HepG2 (cell line): ENCODE measurements at regions not wholly inside any gene's neighbourhood (a gene's known extent, or its start where the extent isn't known, plus 50 kb on each side); places are given as distances from the start of the nearest gene placed in this dataset.

Experiments
- CTCF ChIP-seq: sonication (generic); formaldehyde crosslinking; IDR thresholded peaks from 2 replicates; pipeline ENCODE4 v1.5.0; 2020; ENCODE audit warnings: mild to moderate bottlenecking, missing genetic modification reagents, moderate library complexity
- ETV6 ChIP-seq: sonication (generic); formaldehyde crosslinking; conservative IDR thresholded peaks from 2 replicates; pipeline ENCODE4 v1.4.0; 2020; ENCODE audit warnings: missing genetic modification reagents
- SP1 ChIP-seq, 2 experiments: fragments of 450-650 bp in 1 of 2; sonication (generic) in 1 of 2; formaldehyde crosslinking in 1 of 2; IDR thresholded peaks; 2 replicates each; pipeline versions ENCODE4 v1.4.0 to v1.6.1; 2016 to 2020; ENCODE audit warnings: missing genetic modification reagents in 1 of 2
- ZFP36 ChIP-seq: fragments of 150-350 bp; IDR thresholded peaks from 2 replicates; pipeline ENCODE4 v1.6.1; 2018; ENCODE audit warnings: borderline replicate concordance, low read length, low read depth; ENCODE audit not compliant: partially characterized antibody
- ZNF121 ChIP-seq: sonication (generic); formaldehyde crosslinking; IDR thresholded peaks from 2 replicates; pipeline ENCODE4 v1.5.0; 2020; ENCODE audit warnings: mild to moderate bottlenecking, missing genetic modification reagents
- ZNF136 ChIP-seq: sonication (generic); formaldehyde crosslinking; IDR thresholded peaks from 2 replicates; pipeline ENCODE4 v1.8.1; 2022; ENCODE audit warnings: low read depth, mild to moderate bottlenecking, moderate library complexity, missing genetic modification reagents
- ZNF317 ChIP-seq: sonication (generic); formaldehyde crosslinking; IDR thresholded peaks from 2 replicates; pipeline ENCODE4 v1.5.0; 2020; ENCODE audit warnings: mild to moderate bottlenecking, missing genetic modification reagents
- ZNF558 ChIP-seq: sonication (generic); formaldehyde crosslinking; IDR thresholded peaks from 2 replicates; pipeline ENCODE4 v1.9.0; 2022; ENCODE audit warnings: mild to moderate bottlenecking, missing genetic modification reagents, borderline replicate concordance
- ZNF605 ChIP-seq: sonication (generic); formaldehyde crosslinking; IDR thresholded peaks from 2 replicates; pipeline ENCODE4 v1.8.0; 2022; ENCODE audit warnings: mild to moderate bottlenecking, missing genetic modification reagents

GRCh38 chr1:102593276-102593675, 515.0 kb downstream of the COL11A1 start:
- TF ChIP-seq ZNF558 (CRISPR knock-in tag) (no peak), ZNF121 (CRISPR knock-in tag) (no peak), ZNF605 (no peak), ZFP36 (no peak), CTCF (CRISPR knock-in tag) (no peak), ZNF317 (CRISPR knock-in tag) (no peak), ZNF136 (CRISPR knock-in tag) (no peak), SP1 (IDR thresholded peaks at IDR 0.05) (no peak), SP1 (CRISPR knock-in tag; IDR thresholded peaks at IDR 0.05) (no peak), ETV6 (CRISPR knock-in tag) (no peak)
